ENCODE measurements at regions not wholly inside any gene's neighbourhood (a gene's known extent, or its start where the extent isn't known, plus 50 kb on each side); places are given as distances from the start of the nearest gene placed in this dataset.

GRCh38 chrX:99761731-99762130, 648.3 kb downstream of the PCDH19 start:
- Histone ChIP-seq H3K36me3 (ENCODE audit: insufficient read depth, low read length, poor library complexity, severe bottlenecking) (no peaks in the 10 kb centered on the region), H3K27me3 (replicated peaks; ENCODE audit: insufficient read depth, low read depth, low read length, poor library complexity) (no peaks in the 10 kb centered on the region), H3K4me1 (ENCODE audit: insufficient read depth, low read length, poor library complexity, severe bottlenecking) (no peaks in the 10 kb centered on the region), H3K9me3 (ENCODE audit: low read depth, low read length, poor library complexity, severe bottlenecking) (peaks cover 6% of the 10 kb centered on the region), H3K4me3 (ENCODE audit: low read depth, low read length, poor library complexity, severe bottlenecking) (no peak overlapping the region), H3K27ac (ENCODE audit: low read depth, low read length, poor library complexity, severe bottlenecking) (no peak overlapping the region)
- DNase-seq (ENCODE audit: low spot score), result no peak
- intact Hi-C loops (cut with micrococcal nuclease; ENCODE audit: unreplicated experiment), result no loop called here
- ChIA-PET POLR2A (ENCODE audit: low non-redundant PET) (no interaction called here), CTCF (no interaction called here)
- BruUV-seq (replicated peaks), result no TSS peak
- TF ChIP-seq, protein P1, sequence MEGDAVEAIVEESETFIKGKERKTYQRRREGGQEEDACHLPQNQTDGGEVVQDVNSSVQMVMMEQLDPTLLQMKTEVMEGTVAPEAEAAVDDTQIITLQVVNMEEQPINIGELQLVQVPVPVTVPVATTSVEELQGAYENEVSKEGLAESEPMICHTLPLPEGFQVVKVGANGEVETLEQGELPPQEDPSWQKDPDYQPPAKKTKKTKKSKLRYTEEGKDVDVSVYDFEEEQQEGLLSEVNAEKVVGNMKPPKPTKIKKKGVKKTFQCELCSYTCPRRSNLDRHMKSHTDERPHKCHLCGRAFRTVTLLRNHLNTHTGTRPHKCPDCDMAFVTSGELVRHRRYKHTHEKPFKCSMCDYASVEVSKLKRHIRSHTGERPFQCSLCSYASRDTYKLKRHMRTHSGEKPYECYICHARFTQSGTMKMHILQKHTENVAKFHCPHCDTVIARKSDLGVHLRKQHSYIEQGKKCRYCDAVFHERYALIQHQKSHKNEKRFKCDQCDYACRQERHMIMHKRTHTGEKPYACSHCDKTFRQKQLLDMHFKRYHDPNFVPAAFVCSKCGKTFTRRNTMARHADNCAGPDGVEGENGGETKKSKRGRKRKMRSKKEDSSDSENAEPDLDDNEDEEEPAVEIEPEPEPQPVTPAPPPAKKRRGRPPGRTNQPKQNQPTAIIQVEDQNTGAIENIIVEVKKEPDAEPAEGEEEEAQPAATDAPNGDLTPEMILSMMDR (conservative IDR thresholded peaks at IDR 0.05; ENCODE audit: low read depth, low read length), result no peak
- no peak for TF ChIP-seq EZH2 (IDR thresholded peaks at IDR 0.05; ENCODE audit: borderline replicate concordance, low read depth, low read length, poor library complexity, severe bottlenecking)

DNA sequence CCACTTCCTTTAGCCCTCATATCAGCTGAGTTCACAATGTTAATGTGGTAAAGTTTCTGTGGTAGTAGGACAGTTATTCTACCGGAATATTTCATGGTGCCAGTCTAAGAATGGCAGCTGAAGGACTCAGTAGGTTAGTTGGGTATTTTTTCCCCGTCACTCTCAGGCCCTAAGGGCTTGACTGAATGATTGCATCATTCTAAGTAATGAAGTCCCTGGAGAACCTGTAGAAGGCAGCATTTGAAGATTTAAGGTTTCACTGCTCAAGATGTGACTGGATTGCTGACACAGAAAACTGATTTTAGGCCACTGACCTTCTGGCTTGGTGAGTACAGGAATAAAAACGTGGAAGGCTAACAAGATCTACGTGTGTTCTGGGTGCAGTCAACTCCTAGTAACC, 657.3 kb downstream of the PCDH19 start:
- H3K4me3 ChIP-seq (ENCODE audit: low read depth, low read length, poor library complexity, severe bottlenecking), result no peak overlapping the region
- no TSS peak for BruUV-seq (replicated peaks)
- CTCF ChIA-PET, result no interaction called here
- H3K27me3 ChIP-seq (replicated peaks; ENCODE audit: insufficient read depth, low read depth, low read length, poor library complexity), result no peaks in the 10 kb centered on the region
- DNase-seq (ENCODE audit: low spot score), result no peak
- intact Hi-C loops (cut with micrococcal nuclease; ENCODE audit: unreplicated experiment), result no loop called here
- no peaks in the 10 kb centered on the region for H3K4me1 ChIP-seq (ENCODE audit: insufficient read depth, low read length, poor library complexity, severe bottlenecking)
- no peak for TF ChIP-seq EZH2 (IDR thresholded peaks at IDR 0.05; ENCODE audit: borderline replicate concordance, low read depth, low read length, poor library complexity, severe bottlenecking)
- TF ChIP-seq, protein P1 (conservative IDR thresholded peaks at IDR 0.05; ENCODE audit: low read depth, low read length), result no peak
- no peak overlapping the region for H3K27ac ChIP-seq (ENCODE audit: low read depth, low read length, poor library complexity, severe bottlenecking)
- POLR2A ChIA-PET (ENCODE audit: low non-redundant PET), result no interaction called here
- H3K9me3 ChIP-seq (ENCODE audit: low read depth, low read length, poor library complexity, severe bottlenecking), result no peaks in the 10 kb centered on the region
- no peaks in the 10 kb centered on the region for H3K36me3 ChIP-seq (ENCODE audit: insufficient read depth, low read length, poor library complexity, severe bottlenecking)

DNA sequence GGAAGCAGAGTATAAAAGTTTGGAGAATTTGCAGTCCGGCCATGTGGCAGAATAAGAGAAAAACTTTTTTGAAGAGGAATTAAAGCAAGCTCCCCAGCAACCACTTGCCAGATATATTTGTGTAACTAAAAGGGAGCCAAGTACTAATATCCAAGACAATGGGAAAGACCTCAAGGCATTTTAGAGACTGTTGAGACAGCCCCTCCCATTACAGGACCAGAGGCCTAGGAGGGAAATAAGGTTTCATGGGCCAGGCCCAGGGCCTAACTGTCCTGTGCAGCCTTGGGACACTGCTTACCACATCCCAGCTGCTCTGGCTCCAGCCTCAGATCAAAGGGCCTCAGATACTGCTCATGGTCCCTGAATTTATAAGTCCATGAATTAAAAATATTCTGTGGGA, 659.4 kb downstream of the PCDH19 start:
- DNase-seq (ENCODE audit: low spot score), result no peak
- POLR2A ChIA-PET (ENCODE audit: low non-redundant PET), result no interaction called here
- no TSS peak for BruUV-seq (replicated peaks)

More for the DNA sequence above, 659.4 kb downstream of the PCDH19 start:
- TF ChIP-seq EZH2 (IDR thresholded peaks at IDR 0.05; ENCODE audit: borderline replicate concordance, low read depth, low read length, poor library complexity, severe bottlenecking), result no peak
- TF ChIP-seq, protein P1 (conservative IDR thresholded peaks at IDR 0.05; ENCODE audit: low read depth, low read length), result no peak
- no peaks in the 10 kb centered on the region for H3K27me3 ChIP-seq (replicated peaks; ENCODE audit: insufficient read depth, low read depth, low read length, poor library complexity)
- CTCF ChIA-PET, result no interaction called here
- H3K36me3 ChIP-seq (ENCODE audit: insufficient read depth, low read length, poor library complexity, severe bottlenecking), result no peaks in the 10 kb centered on the region
- H3K4me1 ChIP-seq (ENCODE audit: insufficient read depth, low read length, poor library complexity, severe bottlenecking), result no peaks in the 10 kb centered on the region
- H3K9me3 ChIP-seq (ENCODE audit: low read depth, low read length, poor library complexity, severe bottlenecking), result no peaks in the 10 kb centered on the region
- no peak overlapping the region for H3K27ac ChIP-seq (ENCODE audit: low read depth, low read length, poor library complexity, severe bottlenecking)
- intact Hi-C loops (cut with micrococcal nuclease; ENCODE audit: unreplicated experiment), result no loop called here
- no peak overlapping the region for H3K4me3 ChIP-seq (ENCODE audit: low read depth, low read length, poor library complexity, severe bottlenecking)

Measured in A673 (cell line).